HUDEP-2 (cell line): ENCODE measurements at regions not wholly inside any gene's neighbourhood (a gene's known extent, or its start where the extent isn't known, plus 50 kb on each side); places are given as distances from the start of the nearest gene placed in this dataset.

ENCODE experiments used
- DNase-seq, 76 experiments: peaks; one replicate each; lab custom pipeline; 2025; ENCODE audit not compliant: unreplicated experiment in 76 of 76; lab: John Stamatoyannopoulos, UW

GRCh38 chr7:32273297-32273696, 203.1 kb upstream of the PDE1C start:
- no peak for DNase-seq

GRCh38 chr7:32266932-32267475, 196.8 kb upstream of the PDE1C start:
- DNase-seq: no peak

GRCh38 chr7:32264702-32265284, 194.6 kb upstream of the PDE1C start:
- no peak for DNase-seq

GRCh38 chr7:32263611-32264010, 193.4 kb upstream of the PDE1C start:
- DNase-seq: no peak

- DNase-seq: no peak
Observed at GRCh38 chr7:32262315-32262714, 192.1 kb upstream of the PDE1C start.

GRCh38 chr7:32259931-32260596, 189.9 kb upstream of the PDE1C start:
- no peak for DNase-seq

GRCh38 chr7:32258265-32258664, 188.1 kb upstream of the PDE1C start:
- DNase-seq: no peak

GRCh38 chr7:32257621-32258020, 187.4 kb upstream of the PDE1C start:
- peak in 1 of 76 experiments; percentile 1 for DNase-seq

- no peak for DNase-seq
Observed at GRCh38 chr7:32256811-32257210, 186.6 kb upstream of the PDE1C start.

GRCh38 chr7:32256376-32256775, 186.2 kb upstream of the PDE1C start:
- DNase-seq: no peak

- DNase-seq: no peak
Observed at GRCh38 chr7:32255036-32255435, 184.8 kb upstream of the PDE1C start.

GRCh38 chr7:32253299-32253698, 183.1 kb upstream of the PDE1C start:
- no peak for DNase-seq

GRCh38 chr7:32251659-32252058, 181.5 kb upstream of the PDE1C start:
- DNase-seq: no peak

- DNase-seq: no peak
Observed at GRCh38 chr7:32250471-32251260, 180.5 kb upstream of the PDE1C start.

- no peak for DNase-seq
Observed at GRCh38 chr7:32250003-32250402, 179.8 kb upstream of the PDE1C start.

GRCh38 chr7:32248522-32248921, 178.3 kb upstream of the PDE1C start:
- DNase-seq: no peak

GRCh38 chr7:32244806-32245345, 174.7 kb upstream of the PDE1C start:
- DNase-seq: no peak

- no peak for DNase-seq
Observed at GRCh38 chr7:32243687-32244290, 173.6 kb upstream of the PDE1C start.

GRCh38 chr7:32242436-32242835, 172.2 kb upstream of the PDE1C start:
- DNase-seq: no peak

GRCh38 chr7:32241636-32242035, 171.4 kb upstream of the PDE1C start:
- DNase-seq: no peak

GRCh38 chr7:32239764-32240163, 169.6 kb upstream of the PDE1C start:
- DNase-seq: no peak
